H1 (cell line): ENCODE measurements at regions not wholly inside any gene's neighbourhood (a gene's known extent, or its start where the extent isn't known, plus 50 kb on each side); places are given as distances from the start of the nearest gene placed in this dataset.

Experiments
- CTCF ChIA-PET: fragments of 300-600 bp; sonication (Branson Sonifier 250); formaldehyde crosslinking; loops from one replicate; lab custom pipeline; 2021; ENCODE audit not compliant: partially characterized antibody; lab: Charles Lee
- POLR2A ChIA-PET: fragments of 300-600 bp; sonication (Branson Sonifier 250); formaldehyde crosslinking; loops from one replicate; lab custom pipeline; 2021; ENCODE audit warnings: inconsistent platforms; ENCODE audit not compliant: partially characterized antibody; lab: Charles Lee
- DNase-seq, 2 experiments: peaks; one replicate each; pipeline versions ENCODE4 v3.0.0 to v3.0.0-alpha.2; 2010 to 2022; ENCODE audit warnings: low spot score in 2 of 2, low read depth in 1 of 2, mixed read lengths in 1 of 2
- FAIRE-seq: peaks from 2 replicates; lab custom pipeline; 2011; peaks lifted over from hg19 to GRCh38; lab: Jason Lieb, UNC
- H2AFZ ChIP-seq: 2 replicates; pipeline ENCODE4 v1.8.1; 2012; ENCODE audit warnings: low read length, inconsistent platforms
- H2AK5ac ChIP-seq: 2 replicates; pipeline ENCODE4 v1.6.1; 2013; ENCODE audit warnings: low read depth, low read length
- H2BK120ac ChIP-seq: replicated peaks from 2 replicates; pipeline ENCODE3; 2013; ENCODE audit warnings: low read depth, low read length, inconsistent platforms
- H2BK12ac ChIP-seq: 2 replicates; pipeline ENCODE4 v1.6.1; 2013; ENCODE audit warnings: low read depth, low read length
- H2BK15ac ChIP-seq: 2 replicates; pipeline ENCODE4 v1.6.1; 2013; ENCODE audit warnings: low read length
- H2BK20ac ChIP-seq: 2 replicates; pipeline ENCODE4 v1.6.1; 2013; ENCODE audit warnings: low read length
- H2BK5ac ChIP-seq: 2 replicates; pipeline ENCODE4 v1.6.1; 2013; ENCODE audit warnings: low read depth, low read length
- H3K14ac ChIP-seq: 2 replicates; pipeline ENCODE4 v1.6.1; 2013; ENCODE audit warnings: inconsistent platforms; ENCODE audit not compliant: insufficient read length
- H3K18ac ChIP-seq: 2 replicates; pipeline ENCODE4 v1.6.1; 2013; ENCODE audit warnings: low read length; ENCODE audit errors: extremely low read depth
- H3K23ac ChIP-seq: 2 replicates; pipeline ENCODE4 v1.6.1; 2013; ENCODE audit warnings: inconsistent platforms; ENCODE audit not compliant: insufficient read length
- H3K23me2 ChIP-seq: 2 replicates; pipeline ENCODE4 v1.6.1; 2013; ENCODE audit warnings: low read depth, low read length
- H3K27ac ChIP-seq: 2 replicates; pipeline ENCODE4 v1.6.1; 2011; ENCODE audit warnings: low read depth, low read length, inconsistent platforms
- H3K27me3 ChIP-seq, 4 experiments: replicated peaks in 1 of 4; 1 replicate in 1 of 4; 2 replicates in 3 of 4; pipeline versions ENCODE4 v1.6.1 to v1.8.1; 2011 to 2013; ENCODE audit warnings: low read length in 3 of 4, mild to moderate bottlenecking in 3 of 4, inconsistent platforms in 2 of 4, mixed read lengths in 2 of 4, moderate library complexity in 1 of 4; ENCODE audit not compliant: control insufficient read depth in 3 of 4, insufficient read depth in 3 of 4; ENCODE audit errors: extremely low read depth in 1 of 4
- H3K36me3 ChIP-seq, 4 experiments: 2 replicates each; pipeline versions ENCODE4 v1.6.1 to v1.8.1; 2011 to 2013; ENCODE audit warnings: mild to moderate bottlenecking in 4 of 4, low read length in 3 of 4, moderate library complexity in 2 of 4, control low read depth in 1 of 4, inconsistent platforms in 1 of 4; ENCODE audit not compliant: insufficient read depth in 4 of 4, control insufficient read depth in 2 of 4
- H3K4ac ChIP-seq: replicated peaks from 2 replicates; pipeline ENCODE3; 2013; ENCODE audit warnings: low read length, low read depth, mixed read lengths, inconsistent platforms; ENCODE audit not compliant: insufficient read length
- H3K4me1 ChIP-seq, 4 experiments: replicated peaks in 1 of 4; 1 replicate in 1 of 4; 2 replicates in 3 of 4; pipeline versions ENCODE4 v1.6.1 to v1.8.1; 2011 to 2013; ENCODE audit warnings: low read length in 3 of 4, inconsistent platforms in 2 of 4, mixed read lengths in 1 of 4; ENCODE audit not compliant: insufficient read depth in 4 of 4, control insufficient read depth in 3 of 4
- H3K4me2 ChIP-seq, 2 experiments: 2 replicates each; pipeline versions ENCODE4 v1.6.1 to v1.8.1; 2011 to 2013; ENCODE audit warnings: low read depth in 2 of 2, low read length in 2 of 2, control low read depth in 1 of 2, inconsistent platforms in 1 of 2, mild to moderate bottlenecking in 1 of 2; ENCODE audit not compliant: insufficient read depth in 1 of 2
- H3K4me3 ChIP-seq, 4 experiments: fragments of 200-600, 300-600 bp in 1 of 4; sonication (generic), shearing (Covaris generic), sonication (Bioruptor Twin) in 1 of 4; 2 replicates each; pipeline versions ENCODE4 v1.5.1 to v1.8.1; 2011 to 2016; ENCODE audit warnings: low read length in 4 of 4, low read depth in 3 of 4, control low read depth in 2 of 4, inconsistent platforms in 2 of 4, mild to moderate bottlenecking in 2 of 4, mixed read lengths in 1 of 4, moderate library complexity in 1 of 4; ENCODE audit not compliant: insufficient read depth in 2 of 4; ENCODE audit errors: extremely low read depth in 1 of 4
- H3K56ac ChIP-seq: replicated peaks from 2 replicates; pipeline ENCODE3; 2013; ENCODE audit warnings: low read depth, mild to moderate bottlenecking, mixed read lengths, low read length, inconsistent platforms; ENCODE audit not compliant: insufficient read length
- H3K79me1 ChIP-seq: 2 replicates; pipeline ENCODE4 v1.6.1; 2013; ENCODE audit warnings: low read depth, low read length, control low read depth
- H3K79me2 ChIP-seq, 2 experiments: 2 replicates each; pipeline versions ENCODE4 v1.6.1 to v1.8.1; 2012 to 2013; ENCODE audit warnings: low read length in 2 of 2, mild to moderate bottlenecking in 2 of 2, inconsistent platforms in 1 of 2; ENCODE audit not compliant: insufficient read depth in 2 of 2, control insufficient read depth in 1 of 2
- H3K9ac ChIP-seq, 4 experiments: replicated peaks in 1 of 4; 1 replicate in 1 of 4; 2 replicates in 3 of 4; pipeline versions ENCODE4 v1.6.1 to v1.8.1; 2011 to 2013; ENCODE audit warnings: low read depth in 3 of 4, low read length in 3 of 4, control low read depth in 2 of 4, mild to moderate bottlenecking in 2 of 4, moderate library complexity in 2 of 4, inconsistent platforms in 1 of 4; ENCODE audit errors: extremely low read depth in 1 of 4
- H3K9me3 ChIP-seq, 2 experiments: 2 replicates each; pipeline versions ENCODE4 v1.6.1 to v1.8.1; 2012 to 2013; ENCODE audit warnings: mild to moderate bottlenecking in 2 of 2, moderate library complexity in 2 of 2, control low read depth in 1 of 2, inconsistent platforms in 1 of 2, low read depth in 1 of 2, low read length in 1 of 2, mixed read lengths in 1 of 2; ENCODE audit not compliant: insufficient read depth in 2 of 2
- H4K20me1 ChIP-seq, 2 experiments: replicated peaks in 1 of 2; 2 replicates each; pipeline versions ENCODE3 to v1.8.1; 2011 to 2013; ENCODE audit warnings: inconsistent platforms in 2 of 2, low read length in 2 of 2, mild to moderate bottlenecking in 1 of 2; ENCODE audit not compliant: insufficient read depth in 2 of 2, control insufficient read depth in 1 of 2
- H4K5ac ChIP-seq: 2 replicates; pipeline ENCODE4 v1.6.1; 2013; ENCODE audit warnings: low read length, low read depth, mixed read lengths, inconsistent platforms; ENCODE audit not compliant: insufficient read length
- H4K8ac ChIP-seq: 2 replicates; pipeline ENCODE4 v1.8.0; 2013; ENCODE audit warnings: mild to moderate bottlenecking, moderate library complexity, low read length, inconsistent platforms; ENCODE audit not compliant: insufficient read depth; ENCODE audit errors: extremely low read depth
- H4K91ac ChIP-seq: replicated peaks from 2 replicates; pipeline ENCODE3; 2013; ENCODE audit warnings: low read length, mixed read lengths, inconsistent platforms; ENCODE audit not compliant: insufficient read length
- CHD2 ChIP-seq: IDR thresholded peaks from 2 replicates; pipeline ENCODE4 v1.6.1; 2012; ENCODE audit warnings: low read length, improper control_type of control experiment
- EZH2 ChIP-seq: fragments of 200-600 bp; sonication (generic); IDR thresholded peaks from 2 replicates; pipeline ENCODE4 v1.7.1; 2012; ENCODE audit warnings: low read depth, mild to moderate bottlenecking, moderate library complexity, low read length, inconsistent platforms; ENCODE audit not compliant: severe bottlenecking
- JUND ChIP-seq: IDR thresholded peaks from 2 replicates; pipeline ENCODE4 v1.6.1; 2011; ENCODE audit warnings: mild to moderate bottlenecking, improper control_type of control experiment, low read length
- SIRT6 ChIP-seq: IDR thresholded peaks from one replicate; pipeline ENCODE4 v1.7.1; 2012; ENCODE audit warnings: low read length, inconsistent platforms
- TBP ChIP-seq: IDR thresholded peaks from 2 replicates; pipeline ENCODE4 v1.6.1; 2011; ENCODE audit warnings: low read depth, low read length, improper control_type of control experiment
- TCF12 ChIP-seq: IDR thresholded peaks from 2 replicates; pipeline ENCODE4 v1.6.1; 2011; ENCODE audit warnings: low read depth, mild to moderate bottlenecking, low read length

GRCh38 chr11:37107415-37107814, 509.4 kb upstream of the RAG2 start:
- Histone ChIP-seq H3K36me3 (no peaks in the 10 kb centered on the region), H3K27me3 (no peaks in the 10 kb centered on the region), H3K23ac (no peak overlapping the region), H2BK5ac (no peak overlapping the region), H3K79me1 (no peaks in the 10 kb centered on the region), H3K18ac (no peak overlapping the region), H3K9ac (no peak overlapping the region), H2BK20ac (no peak overlapping the region), H3K4me1 (no peaks in the 10 kb centered on the region), H3K79me2 (no peaks in the 10 kb centered on the region)
- no peak for FAIRE-seq
- POLR2A ChIA-PET = no interaction called here
- TF ChIP-seq CHD2 (no peak), TBP (no peak), EZH2 (no peak), SIRT6 (no peak), TCF12 (no peak), JUND (no peak)
- TF ChIP-seq, all 59 proteins: peak for 0
- CTCF ChIA-PET = interaction anchor here (0.8 kb wide), 1 partner anchor 22 kb away, joined by 3 read pairs; no protein-coding TSS in a partner anchor
- Histone ChIP-seq H2AFZ (no peak overlapping the region), H3K14ac (no peak overlapping the region), H4K91ac (no peak overlapping the region), H3K56ac (no peak overlapping the region), H3K4me3 (no peak overlapping the region), H3K27ac (no peak overlapping the region), H2BK12ac (no peak overlapping the region), H3K23me2 (no peaks in the 10 kb centered on the region; the same call in 1 of the 2 replicates), H2BK15ac (no peak overlapping the region), H2BK120ac (no peak overlapping the region), H3K4ac (no peak overlapping the region), H4K20me1 (no peaks in the 10 kb centered on the region), H4K8ac (no peak overlapping the region), H2AK5ac (no peak overlapping the region), H4K5ac (no peak overlapping the region), H3K9me3 (no peaks in the 10 kb centered on the region), H3K4me2 (no peak overlapping the region)
- no peak for DNase-seq
